Left ventricle myocardium inferior (tissue), 1 donor: ENCODE measurements at regions not wholly inside any gene's neighbourhood (a gene's known extent, or its start where the extent isn't known, plus 50 kb on each side); places are given as distances from the start of the nearest gene placed in this dataset.
"Not testable (repeated sequence)": the region's sequence is repeated elsewhere in the genome, so short reads cannot be mapped to it uniquely, and the experiment has no call there.

Experiments
- DNase-seq: peaks from one replicate; pipeline ENCODE4 v3.0.0-alpha.2; 2020
- H3K27ac ChIP-seq: fragments of 200-600 bp; replicated peaks from 2 replicates; pipeline ENCODE4 v1.8.0; 2021
- H3K27me3 ChIP-seq: fragments of 200-600 bp; 2 replicates; pipeline ENCODE4 v1.8.0; 2021; ENCODE audit warnings: low read depth
- H3K36me3 ChIP-seq: fragments of 200-600 bp; 2 replicates; pipeline ENCODE4 v1.8.0; 2021
- H3K4me1 ChIP-seq: fragments of 200-600 bp; 2 replicates; pipeline ENCODE4 v1.8.0; 2021
- H3K4me3 ChIP-seq: fragments of 200-600 bp; 2 replicates; pipeline ENCODE4 v1.8.0; 2021; ENCODE audit warnings: mild to moderate bottlenecking, moderate library complexity
- H3K9me3 ChIP-seq: fragments of 200-600 bp; replicated peaks from 2 replicates; pipeline ENCODE4 v1.8.0; 2021
- CTCF ChIP-seq: fragments of 200-600 bp; IDR thresholded peaks from 2 replicates; pipeline ENCODE4 v1.8.0; 2021; ENCODE audit warnings: antibody characterized with exemption, mild to moderate bottlenecking, borderline replicate concordance
- intact Hi-C: fragments of 100-400 bp; cut with micrococcal nuclease; formaldehyde crosslinking; loops from one replicate; pipeline ENCODE4 v1.11.0; 2022
- donor health status: DM: no; HTN: yes; CAD: no; lungs with severe emphysema.

DNA sequence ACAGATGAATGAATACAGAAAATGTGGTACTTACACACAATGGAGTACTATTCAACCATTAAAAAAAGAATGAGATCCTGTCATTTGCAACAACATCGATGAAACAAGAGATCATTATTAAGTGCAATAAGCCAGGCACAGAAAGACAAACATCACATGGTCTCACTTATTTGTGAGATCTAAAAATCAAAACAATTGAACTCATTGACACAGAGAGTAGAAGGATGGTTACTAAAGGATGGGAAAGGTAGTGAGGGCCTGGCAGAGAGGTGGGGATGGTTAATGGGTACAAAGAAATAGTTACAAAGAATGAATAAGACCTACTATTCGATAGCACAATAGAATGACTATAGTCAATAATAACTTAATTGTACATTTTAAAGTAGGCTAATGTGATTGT is 393.5 kb downstream of the SATB2 start:
- H3K36me3 ChIP-seq: no peaks in the 10 kb centered on the region
- H3K27me3 ChIP-seq: no peaks in the 10 kb centered on the region
- intact Hi-C loops: no loop called here
- no peak overlapping the region for H3K27ac ChIP-seq
- H3K9me3 ChIP-seq: peaks cover 35% of the 10 kb centered on the region
- H3K4me3 ChIP-seq: no peak overlapping the region
- DNase-seq: no peak
- H3K4me1 ChIP-seq: no peaks in the 10 kb centered on the region
- TF ChIP-seq CTCF: no peak

GRCh38 chr2:199057936-199058335 is 399.8 kb downstream of the SATB2 start:
- no peaks in the 10 kb centered on the region for H3K36me3 ChIP-seq
- no peak for DNase-seq
- intact Hi-C loops: no loop called here

DNA sequence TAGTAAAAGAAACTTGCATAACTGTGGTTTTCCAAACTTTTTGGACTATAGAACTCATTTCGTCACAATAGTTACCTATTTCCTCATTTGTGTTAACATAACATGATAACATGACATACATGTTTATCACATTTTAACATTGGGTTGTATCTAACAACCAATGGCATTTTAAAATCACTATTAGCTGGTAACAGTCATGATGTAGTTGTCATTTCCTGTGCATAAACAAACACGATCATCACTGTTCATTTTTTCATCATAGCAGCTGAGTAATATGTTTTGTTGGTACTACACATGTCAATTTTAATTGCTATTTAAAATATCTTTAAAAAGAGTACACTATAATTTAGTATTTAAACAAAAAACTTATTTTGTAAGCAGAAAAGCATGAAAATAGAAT is 402.4 kb downstream of the SATB2 start:
- no peaks in the 10 kb centered on the region for H3K36me3 ChIP-seq
- intact Hi-C loops: no loop called here
- H3K4me3 ChIP-seq: no peak overlapping the region
- no peak overlapping the region for H3K27ac ChIP-seq
- H3K9me3 ChIP-seq: peaks cover 4% of the 10 kb centered on the region
- H3K27me3 ChIP-seq: no peaks in the 10 kb centered on the region
- no peak for DNase-seq
- H3K4me1 ChIP-seq: no peaks in the 10 kb centered on the region
- TF ChIP-seq CTCF: no peak

More at GRCh38 chr2:199057936-199058335, 399.8 kb downstream of the SATB2 start:
- Histone ChIP-seq H3K27ac (no peak overlapping the region), H3K9me3 (peaks cover 21% of the 10 kb centered on the region), H3K4me3 (no peak overlapping the region), H3K4me1 (no peaks in the 10 kb centered on the region), H3K27me3 (no peaks in the 10 kb centered on the region)
- TF ChIP-seq CTCF: no peak

DNA sequence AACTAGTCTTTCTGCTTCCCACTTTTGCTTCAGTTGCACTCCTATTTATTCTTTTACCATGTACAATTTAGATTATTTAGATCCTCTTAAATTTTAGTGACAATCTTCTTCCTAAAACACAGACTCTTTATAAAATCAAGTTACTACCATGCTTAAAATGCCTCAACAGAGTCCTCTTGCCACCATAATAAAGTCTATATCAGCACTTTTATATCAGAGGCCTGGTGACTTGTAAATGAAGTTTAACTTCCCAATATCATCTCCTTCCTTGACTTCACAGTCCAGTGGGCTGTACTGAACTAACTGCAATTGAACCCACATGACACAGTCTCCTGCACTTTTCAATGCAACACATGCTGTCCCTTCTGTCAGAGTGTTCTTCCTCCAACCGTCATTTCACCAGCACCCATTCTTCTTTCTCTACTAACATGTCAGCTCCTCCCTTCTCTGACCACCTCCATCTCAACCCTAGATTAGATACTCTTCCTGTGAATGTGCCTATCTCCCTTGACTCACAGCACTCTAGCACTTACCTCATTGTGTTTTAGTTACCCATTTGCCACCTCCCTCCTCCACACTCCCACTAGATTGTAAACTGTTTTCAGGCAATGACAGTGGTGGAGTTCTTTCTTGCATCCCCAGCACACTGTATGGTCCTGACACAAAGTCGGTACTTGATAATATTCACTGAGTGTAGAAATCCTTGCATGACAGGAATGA is 414.9 kb downstream of the SATB2 start:
- no peaks in the 10 kb centered on the region for H3K27me3 ChIP-seq
- no peak overlapping the region for H3K27ac ChIP-seq
- H3K9me3 ChIP-seq: no peaks in the 10 kb centered on the region
- intact Hi-C loops: no loop called here
- no peaks in the 10 kb centered on the region for H3K4me1 ChIP-seq
- H3K36me3 ChIP-seq: no peaks in the 10 kb centered on the region
- H3K4me3 ChIP-seq: no peak overlapping the region
- TF ChIP-seq CTCF: no peak
- no peak for DNase-seq

DNA sequence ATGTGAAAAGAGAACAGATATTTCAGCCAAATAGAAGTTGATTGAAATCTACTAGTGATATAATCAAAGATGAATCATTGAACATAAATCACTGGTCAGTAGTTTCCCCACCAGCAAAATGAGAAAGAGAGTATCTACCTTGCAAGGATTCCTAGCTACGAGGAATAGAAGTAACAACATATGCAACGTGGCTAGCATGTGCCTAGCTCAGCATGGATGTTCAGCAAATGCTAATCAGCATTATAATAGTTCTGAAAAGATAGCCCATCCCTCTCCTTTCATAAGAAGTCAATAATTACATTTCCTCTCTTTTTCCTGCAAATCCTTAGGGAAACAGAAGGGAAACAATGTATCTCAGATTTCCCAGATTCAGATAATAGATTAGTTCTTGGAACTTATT is 417.2 kb downstream of the SATB2 start:
- TF ChIP-seq CTCF: no peak
- H3K36me3 ChIP-seq: no peaks in the 10 kb centered on the region
- no peaks in the 10 kb centered on the region for H3K27me3 ChIP-seq
- no peak overlapping the region for H3K4me3 ChIP-seq
- DNase-seq: no peak
- intact Hi-C loops: no loop called here
- no peaks in the 10 kb centered on the region for H3K4me1 ChIP-seq
- no peak overlapping the region for H3K27ac ChIP-seq
- no peaks in the 10 kb centered on the region for H3K9me3 ChIP-seq

DNA sequence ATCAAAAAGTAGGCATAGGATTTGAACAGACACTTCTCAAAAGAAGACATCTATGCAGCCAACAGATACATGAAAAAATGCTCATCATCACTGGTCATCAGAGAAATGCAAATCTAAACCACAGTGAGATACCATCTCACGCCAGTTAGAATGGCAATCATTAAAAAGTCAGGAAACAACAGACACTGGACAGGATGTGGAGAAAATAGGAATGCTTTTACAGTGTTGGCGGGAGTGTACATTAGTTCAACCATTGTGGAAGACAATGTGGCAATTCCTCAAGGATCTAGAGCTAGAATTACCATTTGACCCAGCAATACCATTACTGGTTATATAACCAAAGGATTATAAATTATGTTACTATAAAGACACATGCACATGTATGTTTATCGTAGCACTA is 424.0 kb downstream of the SATB2 start:
- H3K27ac ChIP-seq, H3K4me3 ChIP-seq, DNase-seq, H3K27me3 ChIP-seq, intact Hi-C loops, H3K36me3 ChIP-seq, H3K4me1 ChIP-seq: not testable (repeated sequence)
- peaks cover 35% of the 10 kb centered on the region for H3K9me3 ChIP-seq
